DND-41 (cell line): ENCODE measurements at regions not wholly inside any gene's neighbourhood (a gene's known extent, or its start where the extent isn't known, plus 50 kb on each side); places are given as distances from the start of the nearest gene placed in this dataset.

Experiments
- ATAC-seq: fragments of 200-7000 bp; cut with Tn5 transposase; 3 replicates; pipeline ENCODE4 v1.9.1; 2021; ENCODE audit warnings: low read depth; ENCODE audit not compliant: insufficient read depth
- DNase-seq: peaks from one replicate; pipeline ENCODE4 v3.0.0-alpha.2; 2020
- H2AFZ ChIP-seq: 2 replicates; pipeline ENCODE4 v1.6.0; 2012; ENCODE audit warnings: low read depth, low read length
- H3K27ac ChIP-seq: 2 replicates; pipeline ENCODE4 v1.5.1; 2012; ENCODE audit warnings: low read length, inconsistent platforms
- H3K27me3 ChIP-seq: fragments of 200-600 bp; sonication (generic); 2 replicates; pipeline ENCODE4 v1.6.0; 2012; ENCODE audit warnings: low read length, mild to moderate bottlenecking, inconsistent platforms; ENCODE audit not compliant: insufficient read depth, poor library complexity
- H3K36me3 ChIP-seq: 2 replicates; pipeline ENCODE4 v1.5.1; 2012; ENCODE audit warnings: low read length, inconsistent platforms; ENCODE audit not compliant: insufficient read depth
- H3K4me1 ChIP-seq: 2 replicates; pipeline ENCODE4 v1.5.1; 2012; ENCODE audit warnings: mild to moderate bottlenecking, low read length; ENCODE audit not compliant: insufficient read depth
- H3K4me2 ChIP-seq: 2 replicates; pipeline ENCODE4 v1.6.0; 2012; ENCODE audit warnings: mild to moderate bottlenecking, moderate library complexity, low read length, inconsistent platforms; ENCODE audit not compliant: insufficient read depth
- H3K4me3 ChIP-seq, 2 experiments: fragments of 200-600 bp in 1 of 2; shearing (Covaris generic) in 1 of 2; 2 replicates each; pipeline ENCODE4 v1.5.1; 2012 to 2016; ENCODE audit warnings: inconsistent platforms in 2 of 2, low read length in 2 of 2, mild to moderate bottlenecking in 2 of 2, low read depth in 1 of 2, moderate library complexity in 1 of 2
- H3K79me2 ChIP-seq: 2 replicates; pipeline ENCODE4 v1.6.0; 2012; ENCODE audit warnings: low read length, inconsistent platforms; ENCODE audit not compliant: insufficient read depth
- H3K9ac ChIP-seq: 2 replicates; pipeline ENCODE4 v1.6.0; 2012; ENCODE audit warnings: low read depth, mild to moderate bottlenecking, inconsistent platforms, low read length, moderate library complexity
- H3K9me3 ChIP-seq: 2 replicates; pipeline ENCODE4 v1.5.1; 2012; ENCODE audit warnings: low read length, moderate library complexity, mild to moderate bottlenecking, inconsistent platforms; ENCODE audit not compliant: insufficient read depth, severe bottlenecking
- H4K20me1 ChIP-seq: 2 replicates; pipeline ENCODE4 v1.6.0; 2012; ENCODE audit warnings: low read length; ENCODE audit not compliant: insufficient read depth
- CTCF ChIP-seq: IDR thresholded peaks from 2 replicates; pipeline ENCODE4 v1.5.1; 2012; ENCODE audit warnings: borderline replicate concordance, low read length, moderate library complexity, mild to moderate bottlenecking; ENCODE audit not compliant: poor library complexity, severe bottlenecking; ENCODE audit errors: extremely low read depth
- EZH2 ChIP-seq: IDR thresholded peaks from 3 replicates; pipeline ENCODE4 v1.6.1; 2012; ENCODE audit warnings: borderline replicate concordance, low read depth, mild to moderate bottlenecking, moderate library complexity, low read length, inconsistent platforms; ENCODE audit not compliant: severe bottlenecking

- no peak overlapping the region for H3K9ac ChIP-seq
- no peak overlapping the region for H3K27ac ChIP-seq
- ATAC-seq (no peak), DNase-seq (no peak)
- H4K20me1 ChIP-seq: peaks cover 5% of the 10 kb centered on the region
- no peaks in the 10 kb centered on the region for H3K79me2 ChIP-seq
- no peaks in the 10 kb centered on the region for H3K4me1 ChIP-seq
- TF ChIP-seq EZH2: no peak
- no peak for TF ChIP-seq CTCF
- peaks cover 47% of the 10 kb centered on the region for H3K27me3 ChIP-seq
- H3K36me3 ChIP-seq: no peaks in the 10 kb centered on the region
- no peak overlapping the region for H2AFZ ChIP-seq
- no peaks in the 10 kb centered on the region for H3K9me3 ChIP-seq
- H3K4me2 ChIP-seq: no peak overlapping the region
- H3K4me3 ChIP-seq: no peak overlapping the region
Observed at GRCh38 chr1:38133756-38134155, 87.2 kb upstream of the POU3F1 start.

GRCh38 chr1:38133304-38133703 is 86.7 kb upstream of the POU3F1 start:
- TF ChIP-seq EZH2 (no peak), CTCF (no peak)
- no peak overlapping the region for H3K27ac ChIP-seq
- no peak overlapping the region for H3K9ac ChIP-seq
- H3K4me2 ChIP-seq: no peak overlapping the region
- H3K79me2 ChIP-seq: no peaks in the 10 kb centered on the region
- no peak for DNase-seq
- no peaks in the 10 kb centered on the region for H3K4me1 ChIP-seq
- peaks cover 48% of the 10 kb centered on the region for H3K27me3 ChIP-seq
- H3K9me3 ChIP-seq: no peaks in the 10 kb centered on the region
- H4K20me1 ChIP-seq: peaks cover 5% of the 10 kb centered on the region
- H3K4me3 ChIP-seq: no peak overlapping the region
- no peak for ATAC-seq
- H2AFZ ChIP-seq: no peak overlapping the region
- no peaks in the 10 kb centered on the region for H3K36me3 ChIP-seq

GRCh38 chr1:38132681-38133080 is 86.1 kb upstream of the POU3F1 start:
- Histone ChIP-seq H3K9ac (no peak overlapping the region), H3K9me3 (no peaks in the 10 kb centered on the region), H3K79me2 (no peaks in the 10 kb centered on the region), H4K20me1 (peaks cover 5% of the 10 kb centered on the region), H2AFZ (no peak overlapping the region), H3K4me2 (no peak overlapping the region), H3K27me3 (peaks cover 54% of the 10 kb centered on the region), H3K4me3 (no peak overlapping the region), H3K4me1 (no peaks in the 10 kb centered on the region), H3K36me3 (no peaks in the 10 kb centered on the region), H3K27ac (no peak overlapping the region)
- DNase-seq (no peak), ATAC-seq (no peak)
- TF ChIP-seq EZH2 (no peak), CTCF (no peak)
